ENCODE measurements at regions not wholly inside any gene's neighbourhood (a gene's known extent, or its start where the extent isn't known, plus 50 kb on each side); places are given as distances from the start of the nearest gene placed in this dataset.

DNA sequence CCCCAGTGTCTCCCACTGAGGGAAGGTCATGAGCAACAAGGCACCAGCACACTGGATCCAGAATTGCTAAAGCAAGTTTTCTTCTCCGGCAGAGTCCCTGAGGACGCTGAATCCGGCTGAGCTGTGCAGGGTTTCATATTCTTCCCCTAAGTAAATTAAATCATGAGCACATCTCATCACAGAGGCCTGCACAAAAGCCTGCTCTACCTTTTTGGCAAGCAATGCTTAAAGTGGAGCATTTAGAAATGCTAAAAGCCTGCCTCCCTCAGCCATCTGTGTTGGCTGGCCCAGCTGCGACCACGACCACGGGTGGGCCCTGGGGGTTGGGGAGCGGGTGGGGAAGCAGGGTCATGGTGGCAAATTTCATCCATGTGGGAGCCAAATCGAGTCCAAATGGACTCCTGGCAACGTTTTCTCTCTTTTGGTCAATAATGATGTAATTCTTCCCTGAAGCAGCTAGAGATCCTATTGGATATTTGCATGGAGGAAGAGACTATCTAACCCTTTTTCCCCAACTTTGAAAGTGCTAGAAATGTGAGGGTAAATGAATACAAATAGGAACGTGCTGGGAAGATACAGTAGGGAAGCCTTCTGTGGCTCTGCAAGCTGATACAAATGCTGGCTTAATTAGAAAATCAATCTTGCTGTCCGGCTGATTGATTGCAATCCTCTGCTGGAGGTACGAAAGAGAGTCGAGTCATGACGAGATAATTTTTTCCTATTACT is 532.8 kb upstream of the TBL1XR1 start:
- no peak for DNase-seq (ENCODE audit: low read depth in 2 of 2, low spot score in 1 of 2)

DNA sequence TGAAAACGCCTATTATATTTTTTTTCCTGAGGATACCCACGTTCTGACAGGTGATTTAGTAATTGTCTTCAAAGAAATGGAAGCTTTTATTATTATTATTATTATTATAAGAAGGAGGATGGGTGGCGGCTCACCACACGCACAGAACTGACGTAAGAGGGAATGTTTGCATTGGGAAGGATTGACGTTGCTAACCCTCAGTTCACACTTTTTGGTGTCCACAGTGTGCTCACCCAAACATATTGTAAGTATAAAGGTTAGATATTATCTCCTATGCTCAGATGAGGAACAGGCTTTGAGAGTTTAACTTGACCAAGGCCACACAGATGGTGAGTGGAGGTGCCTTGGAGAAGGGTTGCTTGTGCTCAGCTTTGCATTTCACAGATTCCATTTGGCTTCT is 533.5 kb upstream of the TBL1XR1 start:
- DNase-seq (ENCODE audit: low read depth in 2 of 2, low spot score in 1 of 2) = no peak

DNA sequence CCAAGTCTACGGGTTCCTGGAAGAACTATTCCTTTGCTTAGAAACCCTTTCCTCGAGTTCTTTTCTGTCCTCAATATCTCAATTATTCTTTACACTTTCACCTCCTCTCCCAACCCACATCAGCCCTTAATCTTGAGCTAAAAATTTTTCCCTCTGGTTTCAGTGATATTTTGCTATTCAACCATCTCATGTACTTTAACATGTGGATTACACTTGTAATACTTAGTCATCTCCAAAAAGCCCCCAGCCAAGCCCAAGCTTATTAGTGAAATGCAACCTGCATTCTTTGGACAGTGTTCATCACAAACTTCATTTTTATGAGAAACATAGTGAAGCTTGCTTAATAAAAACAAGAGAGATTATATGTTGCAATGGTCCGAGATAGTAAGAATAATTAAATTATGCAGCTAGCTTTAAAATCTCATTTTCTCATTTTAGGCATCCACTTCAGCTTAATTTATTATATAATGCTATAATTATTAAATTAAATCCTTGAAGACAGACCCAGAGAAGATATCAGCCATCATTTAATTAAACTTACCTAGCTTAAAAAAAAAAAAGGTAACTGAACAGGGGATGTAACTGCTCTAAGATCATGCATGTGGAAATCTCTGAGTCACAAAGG is 534.5 kb upstream of the TBL1XR1 start:
- DNase-seq (ENCODE audit: low read depth in 2 of 2, low spot score in 1 of 2) = no peak

DNA sequence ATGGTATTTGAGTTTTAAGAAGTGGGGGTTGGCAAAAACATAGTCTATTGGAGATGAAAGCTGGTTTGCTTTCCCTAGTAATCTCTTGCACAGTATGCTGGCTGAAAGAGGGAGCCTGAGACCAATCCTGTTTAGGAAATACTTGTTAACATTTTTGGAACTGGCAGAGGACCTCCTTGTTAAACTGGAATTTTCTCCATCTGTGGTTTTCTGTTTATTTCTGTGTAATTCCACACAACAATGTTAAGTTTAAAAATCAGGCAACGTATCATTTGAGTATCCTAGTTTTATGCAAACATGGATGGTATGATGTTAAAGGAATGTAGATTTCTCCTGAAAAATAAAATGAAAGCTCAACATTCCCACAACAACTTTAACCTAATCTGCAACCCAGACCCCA is 536.0 kb upstream of the TBL1XR1 start:
- no peak for DNase-seq (ENCODE audit: low read depth in 2 of 2, low spot score in 1 of 2)

DNA sequence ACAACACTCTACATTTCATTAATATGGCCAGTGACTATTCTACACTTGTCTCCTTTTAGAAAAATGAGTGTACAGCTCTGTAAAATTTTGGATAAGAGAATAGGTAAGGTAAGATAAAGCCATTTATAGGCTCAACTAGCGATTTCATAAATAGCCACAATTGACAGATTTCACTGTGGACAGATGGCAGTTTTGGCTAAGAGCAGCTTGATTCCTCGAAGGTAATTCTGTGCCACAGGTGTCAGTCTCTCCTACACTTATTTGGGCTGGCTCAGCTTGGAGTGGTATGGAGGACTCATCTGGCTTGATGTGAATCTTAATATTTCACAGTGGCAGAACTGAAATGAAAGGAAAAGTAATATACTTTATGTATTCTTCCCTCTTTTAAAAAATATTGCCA is 536.7 kb upstream of the TBL1XR1 start:
- DNase-seq (ENCODE audit: low read depth in 2 of 2, low spot score in 1 of 2) = no peak

DNA sequence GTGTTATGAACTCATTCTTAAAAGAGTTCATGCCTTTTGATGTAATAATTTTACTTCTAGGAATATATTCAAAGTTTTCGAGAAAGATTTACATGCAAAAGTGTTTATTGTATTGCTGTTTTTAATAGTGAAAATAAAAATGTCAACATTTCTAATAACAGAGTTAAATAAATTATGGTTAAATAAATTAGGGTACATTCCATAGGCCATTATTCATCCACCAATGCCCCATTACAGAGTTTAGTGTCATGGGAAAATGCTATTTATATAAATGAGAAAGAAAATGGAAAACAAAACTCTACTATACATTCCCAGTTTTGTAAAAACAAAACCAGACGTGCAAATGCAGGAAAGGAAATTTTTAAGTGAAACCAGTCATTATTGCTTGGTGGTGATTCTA is 538.1 kb upstream of the TBL1XR1 start:
- DNase-seq (ENCODE audit: low read depth in 2 of 2, low spot score in 1 of 2) = no peak

DNA sequence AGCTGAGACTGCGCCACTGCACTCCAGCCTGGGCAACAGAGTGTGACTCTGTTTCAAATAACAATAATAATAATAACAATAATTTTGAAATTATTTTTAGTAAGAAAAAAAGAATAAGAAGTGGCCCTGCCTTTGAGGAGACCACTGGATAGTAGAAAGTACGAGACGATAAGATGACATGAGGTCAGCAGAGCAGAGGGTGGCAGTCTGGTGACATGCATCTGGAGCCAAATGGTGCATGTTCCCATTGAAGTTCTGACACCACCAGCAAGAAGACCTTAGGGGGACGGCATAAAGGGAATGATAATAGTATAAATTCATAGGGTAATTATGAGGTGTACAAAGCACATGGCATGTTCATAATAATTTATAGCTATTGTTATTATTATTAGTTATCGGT is 542.2 kb upstream of the TBL1XR1 start:
- DNase-seq (ENCODE audit: low read depth in 2 of 2, low spot score in 1 of 2) = no peak

DNA sequence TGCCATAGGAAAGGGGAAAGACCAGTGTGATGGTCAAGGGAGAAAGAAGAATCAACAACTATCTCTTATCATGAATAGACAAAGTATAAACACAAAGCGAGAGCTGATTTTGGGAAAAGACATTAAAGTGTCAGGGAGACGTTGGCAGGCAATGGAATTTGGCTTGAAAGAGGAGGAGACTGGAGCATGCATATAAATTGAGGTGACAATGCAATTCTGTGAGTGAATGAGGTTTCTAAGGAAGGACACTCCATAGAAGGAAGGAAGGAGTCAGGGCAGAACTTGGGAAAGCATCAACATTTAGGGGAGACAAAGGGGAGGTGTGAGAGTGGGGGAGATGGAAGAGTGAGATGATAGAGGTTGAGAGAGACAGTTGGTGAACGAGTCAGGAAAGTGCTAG is 543.0 kb upstream of the TBL1XR1 start:
- DNase-seq (ENCODE audit: low read depth in 2 of 2, low spot score in 1 of 2) = no peak

DNA sequence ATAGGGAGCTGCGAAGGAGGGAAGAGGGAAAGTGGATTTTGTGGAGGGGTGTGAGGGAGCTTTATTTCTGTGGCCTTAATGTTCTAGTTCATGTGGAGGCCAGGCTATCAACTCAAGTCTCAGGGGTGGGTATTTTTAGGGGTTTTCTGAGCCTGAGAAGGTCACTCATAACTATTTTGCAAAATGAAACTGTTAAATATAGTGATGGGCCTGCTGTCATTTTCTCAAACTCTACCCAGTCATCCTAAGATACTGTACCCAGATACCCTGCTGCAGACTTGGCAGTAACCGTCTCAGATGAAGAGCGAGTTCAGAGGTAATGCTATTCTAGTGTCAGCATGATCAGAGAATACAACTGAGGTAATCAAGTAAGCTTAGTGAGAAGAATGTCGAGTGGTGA is 545.0 kb upstream of the TBL1XR1 start:
- no peak for DNase-seq (ENCODE audit: low read depth in 2 of 2, low spot score in 1 of 2)

DNA sequence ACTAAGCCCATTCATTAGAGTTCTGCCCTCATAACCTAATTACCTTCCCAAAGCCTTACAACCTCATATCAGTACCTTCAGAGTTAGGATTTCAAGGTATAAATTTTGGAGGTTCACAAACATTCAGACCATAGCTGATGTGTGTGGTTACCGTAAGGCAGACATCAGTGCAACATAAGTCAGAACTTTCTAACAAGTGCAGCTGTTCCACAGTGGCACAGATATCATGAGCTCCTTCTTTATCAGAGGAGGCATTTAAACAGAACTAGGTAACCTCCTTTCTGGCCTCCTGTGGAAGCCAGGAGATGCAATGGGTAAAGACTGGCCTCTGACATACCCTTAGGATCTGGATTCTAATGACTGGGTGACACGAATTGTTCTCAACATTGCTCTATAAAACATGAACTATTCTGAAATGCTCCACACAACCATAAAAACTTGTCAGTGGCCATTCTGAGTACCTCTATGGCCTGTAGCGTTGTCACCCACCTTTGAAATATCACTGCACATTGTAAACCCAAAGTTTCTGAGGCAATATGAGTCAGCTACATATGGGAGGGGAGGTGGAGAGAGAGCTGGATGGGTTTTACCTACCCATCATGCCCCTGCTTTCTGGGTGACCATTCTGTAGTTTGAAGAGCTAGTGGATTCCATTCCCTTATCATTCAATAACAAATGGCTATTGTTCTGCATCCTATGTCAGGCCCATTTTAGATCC is 546.0 kb upstream of the TBL1XR1 start:
- no peak for DNase-seq (ENCODE audit: low read depth in 2 of 2, low spot score in 1 of 2)

DNA sequence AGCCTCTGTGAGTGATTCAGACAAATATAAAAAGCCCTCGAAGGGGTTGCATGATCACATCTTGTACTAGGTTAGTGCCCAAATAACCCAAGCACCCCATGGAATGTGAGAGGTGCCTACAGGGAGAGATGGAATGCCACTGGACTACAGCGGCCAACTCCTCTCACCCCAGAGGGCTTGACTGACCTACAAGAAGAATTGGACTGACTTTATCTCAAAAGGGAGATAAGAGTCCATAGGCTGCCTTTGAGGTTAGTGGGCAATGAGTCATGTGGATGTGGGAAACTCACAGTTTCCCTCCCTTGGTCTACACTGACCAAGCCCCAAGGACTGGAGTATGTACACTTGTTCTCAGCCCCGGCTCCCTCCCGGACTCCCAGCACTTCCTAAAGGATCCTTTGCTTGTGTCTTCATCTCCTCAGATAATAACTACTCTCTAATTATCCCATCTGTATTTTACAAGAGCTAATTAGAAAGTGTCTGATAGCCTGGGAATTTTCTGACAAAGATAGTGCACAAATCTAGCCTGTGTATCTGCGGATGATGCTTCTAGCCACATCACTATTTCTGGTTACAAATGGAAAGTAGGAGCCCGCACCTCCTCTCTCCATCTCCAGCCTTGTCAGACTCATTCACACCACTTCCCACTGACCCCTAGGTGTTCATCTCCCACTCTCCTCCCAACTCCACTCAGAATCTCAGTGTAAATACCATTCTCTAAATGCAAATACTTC is 547.8 kb upstream of the TBL1XR1 start:
- DNase-seq (ENCODE audit: low read depth in 2 of 2, low spot score in 1 of 2) = no peak

DNA sequence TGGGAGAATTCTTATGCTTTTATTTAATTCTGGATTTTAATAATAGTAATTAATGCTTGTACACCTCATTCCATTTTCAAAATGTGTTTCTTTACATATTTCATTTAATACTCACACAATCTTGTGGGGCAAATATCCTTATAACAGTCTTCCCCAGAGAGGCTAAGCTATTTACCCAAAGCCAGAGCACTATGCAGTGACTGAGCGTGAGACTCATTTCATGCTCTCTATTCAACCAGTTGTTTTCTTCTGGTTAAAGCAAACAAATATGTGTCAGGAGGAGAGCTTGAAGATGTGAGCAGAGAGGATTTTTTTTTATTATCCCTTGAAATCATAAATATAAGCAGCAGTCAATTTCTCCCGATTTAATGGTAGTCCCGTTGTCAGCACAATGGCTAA is 548.3 kb upstream of the TBL1XR1 start:
- DNase-seq (ENCODE audit: low read depth in 2 of 2, low spot score in 1 of 2) = no peak

DNA sequence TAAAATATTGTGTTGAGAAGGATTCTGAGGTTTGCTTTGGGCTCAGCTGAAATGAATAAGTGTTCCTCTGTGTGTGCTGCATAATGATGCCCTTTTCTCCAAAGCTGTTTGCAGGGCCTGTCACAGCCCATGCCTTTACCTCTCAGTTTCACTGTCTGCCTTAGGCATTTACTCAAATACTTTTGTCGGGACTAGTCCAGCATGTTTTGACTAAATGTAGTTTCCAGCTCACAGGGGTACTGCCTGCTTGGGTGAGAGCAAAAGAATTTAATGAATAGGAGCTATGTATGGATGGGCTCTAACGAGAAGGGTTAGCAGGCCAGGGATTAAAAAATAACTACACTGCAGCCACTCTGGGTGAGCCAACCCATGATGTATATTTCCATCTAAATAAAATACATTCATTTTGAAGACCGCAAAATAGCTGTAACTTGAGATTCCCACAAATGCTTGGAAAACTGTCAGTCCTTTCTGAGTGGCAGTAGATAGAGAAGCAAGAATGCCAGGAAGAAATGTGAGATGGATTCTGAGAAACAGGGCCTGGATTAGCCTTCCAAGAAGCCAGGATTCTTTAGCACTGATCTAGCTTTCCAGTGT is 549.2 kb upstream of the TBL1XR1 start:
- DNase-seq (ENCODE audit: low read depth in 2 of 2, low spot score in 1 of 2) = no peak

DNA sequence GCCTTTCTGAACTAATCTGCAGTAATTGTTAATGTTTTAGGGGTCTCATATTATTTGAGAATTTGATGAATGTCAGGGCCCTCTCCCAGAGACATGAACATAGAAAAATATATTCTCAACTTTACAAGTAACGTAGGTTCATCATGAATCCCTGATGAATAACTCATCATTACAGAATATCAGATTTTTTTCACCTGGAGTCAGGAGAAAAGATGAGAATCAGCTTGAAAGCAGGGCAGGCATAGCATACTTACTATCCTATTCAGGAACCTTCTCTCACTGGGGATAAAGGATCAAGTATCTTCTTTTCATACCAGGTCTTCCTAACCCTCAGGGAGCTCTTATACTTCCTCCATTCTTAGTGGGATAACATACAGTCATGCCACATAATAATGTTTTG is 552.6 kb upstream of the TBL1XR1 start:
- no peak for DNase-seq (ENCODE audit: low read depth in 2 of 2, low spot score in 1 of 2)

DNA sequence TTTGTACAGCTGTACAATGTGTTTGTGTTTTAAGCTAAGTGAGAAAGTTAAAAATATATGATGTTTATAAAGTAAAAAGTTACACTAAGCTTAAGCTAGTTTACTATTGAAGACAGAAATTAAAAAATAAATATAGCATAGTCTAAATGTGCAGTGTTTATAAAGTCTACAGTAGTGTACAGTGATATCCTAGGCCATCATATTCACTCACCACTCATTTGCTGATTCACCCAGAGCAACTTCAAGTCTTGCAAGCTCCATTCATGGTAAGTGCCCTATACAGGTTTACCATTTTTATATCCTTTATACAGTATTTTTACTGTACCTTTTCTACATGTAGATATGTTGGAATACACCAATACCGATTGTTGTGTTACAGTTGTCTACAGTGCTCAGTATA is 553.2 kb upstream of the TBL1XR1 start:
- no peak for DNase-seq (ENCODE audit: low read depth in 2 of 2, low spot score in 1 of 2)

DNA sequence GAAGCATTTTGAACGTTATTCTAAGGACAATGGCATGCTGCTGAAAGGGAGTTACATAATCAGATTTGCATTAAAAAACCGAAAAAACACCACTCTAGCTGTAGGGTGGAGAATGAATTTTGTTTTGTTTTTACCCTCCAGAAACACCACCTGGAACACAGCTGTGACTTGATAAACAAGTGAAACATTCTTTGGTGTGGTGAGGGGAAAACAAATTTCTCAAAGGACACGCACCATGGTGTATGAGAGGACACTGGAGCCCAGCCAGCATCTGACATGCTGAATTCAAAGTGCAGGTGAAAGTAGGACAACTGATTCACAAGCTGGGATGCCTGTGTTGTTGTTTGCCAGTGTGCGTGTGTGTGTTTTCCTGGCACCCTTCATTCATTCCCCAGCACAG is 554.5 kb upstream of the TBL1XR1 start:
- DNase-seq (ENCODE audit: low read depth in 2 of 2, low spot score in 1 of 2) = no peak

DNA sequence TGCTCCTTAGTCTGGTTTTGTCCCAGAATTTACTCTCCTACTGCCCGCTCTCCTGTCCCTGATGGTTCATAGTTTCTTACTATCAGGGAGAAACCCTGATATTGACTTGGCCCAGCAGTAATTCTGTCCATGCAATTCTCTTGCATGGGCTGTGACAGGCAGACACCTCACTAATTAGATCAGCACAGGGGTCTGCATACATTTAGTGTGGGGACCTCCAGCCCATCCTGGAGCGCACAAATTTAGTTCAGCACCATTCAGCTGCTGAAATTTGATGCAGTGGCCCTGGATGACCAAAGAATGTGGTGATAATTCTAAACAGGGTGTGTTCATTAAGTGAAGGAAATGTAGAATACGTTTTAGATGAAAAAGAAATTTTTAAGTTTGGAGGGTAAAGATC is 555.5 kb upstream of the TBL1XR1 start:
- DNase-seq (ENCODE audit: low read depth in 2 of 2, low spot score in 1 of 2) = no peak

DNA sequence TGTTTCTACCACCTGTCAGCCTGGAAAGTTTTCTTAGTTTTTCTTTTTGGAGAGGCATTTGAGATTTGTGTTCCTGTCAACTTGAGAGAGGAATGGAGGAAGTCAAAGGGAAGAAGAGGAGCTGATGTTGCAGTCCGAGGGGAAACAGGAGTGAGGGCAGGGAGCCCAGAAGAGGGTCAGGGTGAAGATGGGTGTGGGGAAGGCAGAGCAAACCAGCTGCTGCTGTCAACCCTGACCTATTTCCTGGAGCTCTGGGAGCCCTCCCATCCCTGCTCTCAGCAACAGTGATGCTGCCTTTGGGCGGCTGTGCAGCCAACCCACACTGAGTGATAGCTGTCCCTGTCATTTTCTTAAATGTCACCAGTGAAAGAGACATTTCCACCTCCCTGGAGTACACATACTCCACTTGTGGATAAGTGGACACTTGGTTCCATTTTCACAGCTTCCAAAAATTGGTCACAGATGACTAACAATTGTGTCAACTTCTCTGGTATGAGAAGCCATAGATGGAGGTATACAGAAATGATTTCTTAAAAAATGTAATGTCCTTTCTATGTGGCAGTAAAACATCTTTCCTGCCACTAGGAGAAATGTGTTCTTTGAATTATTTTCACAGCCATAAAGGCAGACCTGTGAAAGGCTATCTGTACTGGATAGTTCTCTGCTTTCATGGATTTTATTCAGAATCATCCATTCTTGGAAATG is 556.3 kb upstream of the TBL1XR1 start:
- no peak for DNase-seq (ENCODE audit: low read depth in 2 of 2, low spot score in 1 of 2)

DNA sequence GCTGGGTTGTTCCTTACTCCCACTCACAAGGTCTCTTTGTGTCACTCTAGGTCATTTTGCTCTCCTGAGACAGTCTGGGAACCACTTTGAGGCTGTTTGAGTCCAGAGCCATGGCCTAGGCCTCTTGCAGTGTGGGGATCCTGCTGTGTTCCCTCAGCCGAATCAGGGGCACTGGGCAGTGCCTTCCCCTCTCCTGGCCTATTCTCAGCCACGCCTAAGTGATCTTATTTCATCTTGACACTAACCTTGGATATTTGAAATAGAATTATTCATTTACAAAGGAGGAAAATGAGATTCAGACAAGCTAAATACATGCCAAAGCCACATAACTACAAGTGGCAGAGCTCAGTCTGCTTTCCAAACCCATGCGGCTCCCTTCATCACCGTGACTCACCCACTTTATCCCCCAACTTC is 557.2 kb upstream of the TBL1XR1 start:
- DNase-seq (ENCODE audit: low read depth in 2 of 2, low spot score in 1 of 2) = no peak

DNA sequence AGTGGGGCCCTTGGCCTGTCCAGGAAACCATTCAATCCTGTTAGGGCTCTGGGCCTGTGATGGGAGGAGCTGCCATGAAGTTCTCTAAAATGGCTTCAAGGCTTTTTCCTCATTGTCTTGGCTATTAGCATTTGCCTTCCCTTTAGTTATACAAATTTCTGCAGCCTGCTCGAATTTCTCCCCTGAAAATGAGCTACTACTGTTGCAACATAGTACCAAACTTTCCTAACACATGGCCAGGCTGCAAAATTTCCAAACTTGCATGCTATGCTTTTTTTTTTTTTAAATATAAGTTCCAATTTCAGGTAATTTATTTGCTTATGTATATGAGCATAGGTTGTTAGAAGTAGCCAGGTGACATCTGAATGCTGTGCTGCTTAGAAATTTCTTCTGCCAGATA is 560.8 kb upstream of the TBL1XR1 start:
- no peak for DNase-seq (ENCODE audit: low read depth in 2 of 2, low spot score in 1 of 2)

DNA sequence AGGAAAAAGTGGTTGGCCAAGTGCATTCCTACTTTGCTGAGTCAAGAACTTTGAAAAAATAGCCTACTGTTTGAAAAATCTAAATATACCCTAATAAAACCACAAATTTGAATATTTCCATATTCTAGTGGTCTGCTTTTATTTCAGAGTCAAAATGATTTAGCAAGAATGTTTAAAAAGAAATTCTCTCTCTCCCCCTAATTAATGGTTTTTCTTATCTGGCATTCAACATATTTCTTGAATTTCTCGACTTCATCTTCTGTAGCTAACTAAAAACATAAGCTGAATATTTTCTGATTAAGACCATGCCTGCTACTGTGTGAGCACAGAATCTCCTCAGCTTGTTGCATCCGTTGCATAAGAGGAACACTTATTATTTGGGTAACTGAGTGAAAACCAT is 563.5 kb upstream of the TBL1XR1 start:
- no peak for DNase-seq (ENCODE audit: low read depth in 2 of 2, low spot score in 1 of 2)
